Fibroblast of peridontal ligament (primary cell): ENCODE measurements at regions not wholly inside any gene's neighbourhood (a gene's known extent, or its start where the extent isn't known, plus 50 kb on each side); places are given as distances from the start of the nearest gene placed in this dataset.

Experiments
- DNase-seq: peaks from one replicate; pipeline ENCODE4 v3.0.0-alpha.2; 2010; ENCODE audit errors: extremely low read depth

DNA sequence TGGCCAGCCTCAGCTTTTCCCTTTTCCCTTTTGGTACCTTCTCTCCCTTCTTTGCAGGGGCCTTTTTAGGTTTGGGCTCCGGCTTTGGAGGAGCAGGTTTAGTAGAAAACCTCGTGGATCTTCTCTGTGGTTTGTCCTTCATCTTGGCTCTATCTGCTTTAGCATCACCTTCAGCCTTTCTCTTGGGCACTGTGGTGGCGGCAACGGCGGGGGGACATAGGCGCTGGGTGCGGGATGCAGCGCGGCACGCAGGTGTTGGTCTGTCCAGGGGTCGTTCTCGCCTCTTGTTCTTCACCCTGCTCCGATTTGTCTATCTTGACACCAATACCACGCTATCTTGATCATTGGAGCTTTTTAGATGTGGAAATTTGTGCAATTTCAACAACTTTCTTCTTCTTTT, 64.5 kb upstream of the SMAD3 start:
- no peak for DNase-seq

DNA sequence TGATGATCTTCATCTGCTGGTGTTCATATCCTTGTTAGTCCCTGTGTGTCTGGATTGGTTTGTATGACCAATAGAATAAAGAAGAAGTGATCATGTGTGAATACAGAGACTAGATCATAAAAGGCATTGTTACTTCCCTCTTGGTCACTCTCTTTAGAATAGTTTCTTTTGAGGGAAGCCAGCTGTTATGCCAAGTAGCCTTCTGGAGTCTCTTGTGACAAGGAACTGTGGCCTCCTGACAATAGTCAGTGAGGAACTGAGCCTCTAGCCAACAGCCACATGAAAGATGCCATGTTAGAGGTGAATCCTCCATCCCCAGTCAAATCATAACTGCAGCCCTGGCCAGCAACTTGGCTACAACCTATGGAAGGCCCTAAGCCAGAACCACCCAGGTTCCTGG, 63.0 kb upstream of the SMAD3 start:
- no peak for DNase-seq

DNA sequence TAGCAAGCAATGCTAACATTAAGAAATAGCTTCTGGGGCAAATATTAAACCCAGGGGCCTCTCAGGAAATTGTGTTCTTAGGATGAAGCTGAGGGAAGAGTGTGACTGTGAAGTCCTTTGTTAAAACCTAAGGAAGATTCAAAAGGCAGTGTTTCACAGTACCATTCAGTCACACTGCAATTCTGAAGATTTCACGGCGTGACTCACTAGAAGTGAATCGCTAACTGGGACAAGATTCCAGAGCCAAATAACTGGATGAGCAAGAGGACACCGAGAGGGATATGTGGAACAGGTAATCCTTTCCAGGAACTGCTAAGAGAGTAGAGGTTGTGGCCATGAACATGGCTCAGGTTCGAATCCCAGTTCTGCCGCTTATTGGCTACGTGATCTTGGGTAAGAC, 61.8 kb upstream of the SMAD3 start:
- no peak for DNase-seq

DNA sequence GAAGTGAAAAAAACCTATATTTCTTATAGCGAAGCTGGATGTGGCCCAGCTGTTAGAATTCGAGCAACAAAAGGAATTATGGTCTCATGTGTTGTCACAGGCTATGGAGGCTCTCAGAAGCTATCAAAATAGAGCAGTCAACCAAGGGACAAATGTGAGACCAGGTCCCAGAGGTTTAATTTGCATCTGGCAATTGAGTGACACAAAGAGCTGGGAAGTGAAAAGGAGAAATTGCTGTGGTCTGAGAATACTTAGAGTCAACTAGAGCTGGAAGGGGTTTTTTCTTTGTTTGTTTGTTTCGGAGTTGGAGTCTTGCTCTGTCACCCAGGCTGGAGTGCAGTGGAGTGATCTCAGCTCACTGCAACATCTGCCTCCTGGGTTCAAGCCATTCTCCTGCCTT, 61.3 kb upstream of the SMAD3 start:
- no peak for DNase-seq

DNA sequence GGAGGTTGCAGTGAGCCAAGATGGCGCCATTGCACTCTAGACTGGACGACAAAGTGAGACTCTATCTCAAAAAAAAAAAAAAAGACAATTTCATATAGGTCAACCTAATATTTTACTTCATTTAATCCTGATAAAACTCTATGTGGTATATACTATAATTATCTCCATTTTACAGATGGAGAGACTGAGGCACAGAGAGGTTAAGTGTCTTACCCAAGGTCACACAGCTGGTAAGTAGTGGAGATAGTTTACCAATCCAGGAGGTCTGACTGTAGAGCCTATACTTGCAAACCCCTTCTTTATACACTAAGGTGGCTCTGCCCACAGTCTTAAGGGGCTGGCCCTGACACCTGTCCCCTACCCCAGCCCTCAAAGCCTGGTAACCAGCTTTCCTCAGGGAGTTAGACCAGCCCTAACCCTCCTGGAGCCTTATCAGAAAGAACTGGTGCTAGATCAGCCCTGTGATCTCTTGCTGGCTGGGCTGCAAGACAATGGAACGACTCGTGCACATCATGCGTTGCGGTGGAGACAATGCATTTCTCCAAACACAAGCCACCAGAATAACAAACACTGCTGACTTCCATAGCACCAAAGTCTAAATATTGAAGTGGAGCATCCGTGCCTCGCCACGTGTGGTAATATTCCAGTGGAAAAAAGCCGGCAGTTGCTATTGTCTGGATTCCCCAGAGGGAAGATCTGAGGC, 60.0 kb upstream of the SMAD3 start:
- no peak for DNase-seq

DNA sequence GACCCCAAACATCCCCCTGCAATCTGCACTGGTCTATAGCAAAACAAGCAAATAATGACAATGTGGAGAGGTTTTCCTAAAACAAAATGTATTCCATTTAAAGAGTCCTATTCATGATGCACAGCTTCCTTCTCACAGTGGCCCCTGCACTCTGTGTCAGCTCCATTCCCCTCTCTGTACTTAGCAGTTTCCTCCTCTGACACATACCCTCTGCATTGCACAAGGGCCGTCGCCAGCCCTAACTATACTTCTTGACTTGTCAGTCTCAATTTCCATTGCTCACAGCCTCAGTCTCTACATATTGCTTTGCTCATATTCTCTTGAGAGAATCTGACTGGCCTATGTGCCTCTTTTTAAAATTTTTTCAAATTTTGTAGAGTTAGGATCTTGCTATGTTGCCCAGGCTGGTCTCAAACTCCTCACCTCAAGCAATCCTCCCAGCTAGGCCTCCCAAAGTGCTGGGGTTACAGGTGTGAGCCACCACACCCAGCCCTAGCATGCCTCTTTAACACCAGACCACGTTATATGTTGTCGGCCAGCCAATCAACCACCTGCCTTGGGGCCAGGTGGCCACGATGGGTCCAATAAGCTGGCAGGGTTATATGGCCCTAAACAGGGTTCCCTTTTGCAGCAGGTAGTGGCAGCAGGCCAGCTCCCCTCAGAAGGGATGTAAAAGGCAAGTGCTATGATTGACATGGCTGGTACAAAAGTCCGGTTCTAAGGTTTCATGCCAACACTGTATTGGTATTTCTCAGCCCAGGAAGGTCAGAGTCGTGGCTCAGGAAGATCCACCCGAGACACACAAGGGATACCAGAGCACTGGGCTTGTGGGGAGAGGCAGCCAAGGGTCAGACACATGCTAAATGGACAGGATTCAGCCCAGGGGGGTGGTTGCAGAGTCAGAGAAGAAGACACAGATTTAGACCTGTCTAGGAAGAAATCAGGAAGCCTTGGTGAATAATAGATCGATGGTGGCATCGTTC, 59.0 kb upstream of the SMAD3 start:
- no peak for DNase-seq

DNA sequence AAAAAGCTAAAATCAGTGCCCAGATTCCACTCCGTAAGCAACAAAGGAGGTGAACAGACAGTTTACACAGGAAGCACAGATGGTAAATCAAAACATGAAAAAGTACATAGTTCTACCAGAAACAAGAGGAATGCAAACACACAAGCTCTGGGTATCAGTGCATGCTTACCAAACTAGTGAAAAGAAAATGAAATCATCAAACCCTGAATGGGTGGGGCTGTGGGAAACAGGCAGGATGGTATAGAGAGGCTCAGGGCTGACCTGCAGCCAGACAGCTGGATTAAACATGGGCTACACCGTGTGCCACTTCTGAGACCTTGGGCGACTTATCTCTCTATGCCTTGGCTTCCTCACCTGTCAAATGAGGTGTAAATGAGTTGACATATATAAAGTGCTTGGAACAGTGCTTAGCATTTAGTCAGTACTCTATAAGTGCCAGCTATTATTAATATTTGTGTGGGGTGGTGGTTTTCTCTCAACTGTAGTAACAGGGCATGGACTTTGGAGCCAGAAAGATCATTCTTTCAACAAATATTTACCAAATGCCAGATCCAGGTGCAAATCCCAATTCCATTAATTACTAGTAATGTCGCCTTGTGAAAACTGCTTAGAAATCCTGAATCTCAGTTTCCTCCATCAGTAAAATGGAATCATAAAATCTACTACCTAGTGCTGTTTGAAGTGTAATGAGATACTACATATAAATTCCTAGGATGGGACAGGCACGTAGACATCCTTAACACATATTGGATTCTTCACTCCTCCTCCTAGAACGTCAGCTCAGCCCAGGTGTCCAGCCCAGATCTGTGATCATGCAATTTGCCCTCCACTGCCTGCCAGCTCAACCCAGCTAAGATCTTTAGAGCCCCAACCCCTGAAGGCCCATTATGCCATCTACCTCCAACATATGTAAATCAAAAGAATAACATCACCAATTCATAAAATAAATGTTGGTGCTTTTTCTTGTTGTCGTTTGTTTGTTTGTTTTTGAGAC, 55.5 kb upstream of the SMAD3 start:
- no peak for DNase-seq

DNA sequence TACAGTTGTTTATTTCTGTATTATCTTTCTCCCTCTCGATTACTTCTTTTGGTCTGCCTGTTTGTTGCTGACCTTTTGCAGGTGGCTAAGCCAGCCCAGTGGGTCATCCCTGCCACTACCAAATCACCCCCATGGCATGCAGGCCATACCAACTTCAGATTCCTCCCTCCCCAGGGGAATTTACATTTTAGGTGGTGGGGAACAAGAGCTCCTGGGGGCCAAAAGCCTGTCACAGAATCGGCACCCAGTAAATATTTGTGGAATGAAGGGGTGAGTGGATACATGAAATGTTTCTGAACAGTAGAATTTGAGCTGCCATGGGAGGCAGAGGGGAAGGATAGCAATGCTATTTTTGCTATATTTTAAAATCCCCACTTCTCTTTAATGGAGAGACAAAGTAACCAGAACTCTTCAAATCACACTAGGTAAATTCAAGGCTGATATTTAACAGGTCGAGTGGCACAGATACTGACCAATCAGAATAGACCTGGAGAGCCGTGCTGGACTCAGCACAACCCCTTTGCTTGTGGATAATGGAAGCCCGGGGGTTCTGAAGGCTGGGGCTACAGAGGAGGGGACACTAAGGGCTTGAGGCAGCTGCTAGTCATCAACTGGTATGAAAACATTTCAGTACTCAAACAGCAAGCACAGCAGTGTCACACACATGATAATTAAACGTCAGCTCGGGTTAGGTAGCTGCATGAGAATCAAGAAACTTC, 54.3 kb upstream of the SMAD3 start:
- peak; percentile 31 for DNase-seq

DNA sequence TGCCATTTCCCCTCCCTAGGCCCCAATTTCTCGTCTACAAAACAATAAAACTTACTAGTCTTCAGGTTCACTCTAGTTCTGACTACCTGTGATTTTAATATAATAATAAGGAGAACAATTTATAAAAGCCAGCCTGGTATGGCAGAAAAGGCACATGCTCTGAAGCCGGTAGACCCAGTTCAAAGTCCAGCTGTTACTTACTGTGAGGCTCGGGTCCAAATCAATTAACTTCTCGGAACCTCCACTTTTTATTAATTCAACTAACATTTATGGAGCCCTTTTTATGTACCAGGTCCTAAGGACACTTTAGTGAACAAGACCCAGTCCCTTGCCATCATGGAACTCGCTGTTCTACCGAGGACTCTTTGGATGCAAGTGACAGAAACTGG, 53.8 kb upstream of the SMAD3 start:
- no peak for DNase-seq

DNA sequence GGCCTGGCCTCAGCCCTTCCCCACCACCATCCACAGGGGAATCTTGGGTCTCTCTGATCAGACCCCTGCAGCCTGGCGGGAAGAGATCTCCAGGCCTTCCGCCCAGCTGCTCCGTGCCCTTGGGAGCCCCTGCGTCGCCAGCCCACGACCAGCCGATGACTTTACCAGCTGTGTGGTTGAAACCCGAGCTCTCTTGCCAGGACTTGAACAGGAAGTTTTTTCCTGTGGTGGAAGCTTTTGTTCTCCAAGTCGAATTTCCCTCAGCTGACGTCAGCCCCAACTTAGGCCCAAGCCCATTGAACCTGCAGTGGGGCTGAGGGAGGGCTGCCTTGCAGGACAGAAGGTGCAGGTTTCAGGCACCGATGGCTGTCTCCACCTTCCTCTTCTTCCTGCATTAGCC, 51.7 kb upstream of the SMAD3 start:
- DNase-seq = peak; percentile 87
